HUES6 (cell line): ENCODE measurements at regions not wholly inside any gene's neighbourhood (a gene's known extent, or its start where the extent isn't known, plus 50 kb on each side); places are given as distances from the start of the nearest gene placed in this dataset.
A peak's percentile ranks its signal among the peaks of the same experiment; 100 is the strongest.

Experiments
- H3K27ac ChIP-seq: 2 replicates; pipeline ENCODE4 v1.7.0; 2013; ENCODE audit warnings: low read depth, mild to moderate bottlenecking, low read length, inconsistent platforms
- H3K27me3 ChIP-seq: 2 replicates; pipeline ENCODE4 v1.6.1; 2013; ENCODE audit warnings: low read length; ENCODE audit not compliant: control insufficient read depth, insufficient read depth
- H3K36me3 ChIP-seq: 2 replicates; pipeline ENCODE4 v1.6.1; 2013; ENCODE audit warnings: low read length; ENCODE audit not compliant: control insufficient read depth, insufficient read depth
- H3K4me1 ChIP-seq: 2 replicates; pipeline ENCODE4 v1.6.1; 2013; ENCODE audit warnings: low read length; ENCODE audit not compliant: control insufficient read depth, insufficient read depth
- H3K4me3 ChIP-seq: 2 replicates; pipeline ENCODE4 v1.5.1; 2013; ENCODE audit warnings: low read depth, low read length
- H3K9ac ChIP-seq: one replicate; pipeline ENCODE4 v1.6.1; 2013; ENCODE audit warnings: mild to moderate bottlenecking, low read length
- H3K9me3 ChIP-seq: 2 replicates; pipeline ENCODE4 v1.6.1; 2013; ENCODE audit warnings: low read depth, low read length; ENCODE audit not compliant: control insufficient read depth, insufficient read depth

DNA sequence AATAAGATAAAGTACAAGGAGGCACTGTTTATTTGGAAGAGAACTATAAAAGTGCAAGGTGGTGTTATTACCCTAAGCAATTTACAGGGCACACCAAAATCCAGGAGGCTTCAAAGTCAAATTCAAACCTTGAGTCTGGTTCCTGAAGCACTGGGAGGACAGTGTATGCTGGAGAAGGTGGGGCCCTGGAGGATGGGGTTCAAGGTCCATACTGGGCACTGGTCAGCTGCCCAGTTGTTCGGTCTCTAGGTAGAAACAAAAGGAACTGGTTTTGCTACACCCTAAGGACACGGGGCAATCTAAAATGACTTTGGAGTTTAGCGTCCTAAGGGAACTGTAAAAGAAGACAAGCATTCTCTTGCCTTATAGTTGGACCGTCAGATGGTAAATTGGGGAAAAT lies 78.4 kb upstream of the ELMO1 start:
- Histone ChIP-seq H3K9ac (no peak overlapping the region), H3K36me3 (no peaks in the 10 kb centered on the region), H3K4me3 (no peak overlapping the region), H3K4me1 (no peaks in the 10 kb centered on the region), H3K27me3 (no peaks in the 10 kb centered on the region), H3K27ac (no peak overlapping the region), H3K9me3 (no peaks in the 10 kb centered on the region)

DNA sequence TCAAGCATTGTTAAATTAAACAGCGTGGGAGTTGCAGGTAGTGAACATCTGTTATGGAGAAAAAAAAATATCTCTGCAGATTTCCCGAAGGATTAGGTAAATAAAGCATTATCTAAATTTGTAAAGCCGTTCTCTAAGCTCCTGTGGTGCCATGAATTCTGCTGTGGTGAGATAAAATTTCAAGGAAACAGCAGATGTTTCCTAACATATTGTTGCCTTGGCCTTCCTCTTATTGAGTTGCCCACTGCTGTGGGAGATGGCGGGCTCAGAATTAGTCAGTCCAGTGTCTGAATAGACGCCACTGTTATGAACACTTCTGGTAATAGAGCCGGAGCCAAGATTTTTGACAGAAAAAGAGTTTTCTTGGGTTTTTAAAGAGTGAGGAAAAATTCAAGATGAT lies 82.6 kb upstream of the ELMO1 start:
- Histone ChIP-seq H3K4me1 (peaks cover 16% of the 10 kb centered on the region), H3K27ac (no peak overlapping the region), H3K36me3 (no peaks in the 10 kb centered on the region), H3K27me3 (no peaks in the 10 kb centered on the region), H3K9me3 (peaks cover 2% of the 10 kb centered on the region; the same call in 1 of the 2 replicates), H3K9ac (no peak overlapping the region), H3K4me3 (no peak overlapping the region)

DNA sequence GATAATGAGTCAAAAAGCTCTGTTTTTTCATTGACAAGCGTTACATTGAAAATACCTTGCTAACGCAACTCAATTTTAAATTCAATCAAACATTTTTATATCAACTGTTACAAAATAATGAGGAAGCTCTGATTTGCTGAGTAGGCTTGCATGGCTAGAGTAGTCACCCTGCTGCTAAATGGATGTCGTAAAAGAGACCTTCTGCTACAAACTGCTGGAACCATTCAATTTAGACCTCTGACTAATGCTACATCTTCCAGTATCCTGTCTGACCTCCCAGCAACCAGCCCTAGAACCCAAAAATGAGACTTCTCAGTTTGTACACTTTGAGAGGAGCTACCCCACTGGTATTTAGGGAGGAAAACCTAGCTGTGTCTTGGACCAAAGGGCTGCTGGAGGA lies 84.0 kb upstream of the ELMO1 start:
- H3K27ac ChIP-seq = no peak overlapping the region
- H3K4me1 ChIP-seq = peaks cover 16% of the 10 kb centered on the region
- no peaks in the 10 kb centered on the region for H3K36me3 ChIP-seq
- H3K27me3 ChIP-seq = no peaks in the 10 kb centered on the region
- no peak overlapping the region for H3K4me3 ChIP-seq
- no peak overlapping the region for H3K9ac ChIP-seq
- H3K9me3 ChIP-seq = peaks cover 2% of the 10 kb centered on the region; the same call in 1 of the 2 replicates

DNA sequence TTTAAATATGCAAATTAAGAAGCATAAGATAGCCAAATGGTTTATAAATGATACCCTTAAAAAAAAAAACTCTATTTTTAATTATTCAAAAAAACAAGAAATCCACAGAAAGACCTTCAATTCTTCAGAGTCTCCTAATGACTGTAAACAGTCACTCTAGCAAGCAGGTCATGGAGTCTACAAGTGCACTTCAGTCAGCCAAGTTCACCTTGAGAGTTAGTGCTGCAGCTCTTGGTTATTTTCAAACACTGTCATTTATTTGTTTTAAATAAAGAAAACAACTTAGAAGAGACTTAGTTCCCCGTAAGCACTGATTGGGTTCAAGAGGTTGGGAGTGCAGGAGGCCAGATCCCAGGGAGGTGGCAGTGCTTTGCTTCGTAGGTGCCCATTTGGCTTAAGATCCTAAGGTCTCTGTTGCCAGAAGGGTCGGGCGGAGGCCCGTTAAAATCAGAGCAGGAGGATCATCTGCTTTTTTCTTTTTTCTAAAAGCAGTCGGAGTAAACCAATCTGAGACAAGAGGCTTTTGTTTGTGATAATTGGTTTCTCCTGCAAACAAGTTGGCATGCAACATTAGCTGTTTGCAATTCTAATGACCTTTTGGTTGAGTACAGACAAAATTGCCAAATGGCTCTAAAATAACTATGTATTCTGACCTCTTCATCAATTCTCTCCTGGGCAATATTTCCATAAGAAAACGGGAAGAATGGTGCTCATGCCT lies 86.4 kb upstream of the ELMO1 start:
- H3K4me3 ChIP-seq = no peak overlapping the region
- peaks cover 2% of the 10 kb centered on the region; the same call in 1 of the 2 replicates for H3K9me3 ChIP-seq
- no peaks in the 10 kb centered on the region for H3K27me3 ChIP-seq
- H3K9ac ChIP-seq = no peak overlapping the region
- 0 out of 2 replicates have a peak overlapping the region, but pooled peaks have one; percentile 9 for H3K27ac ChIP-seq
- H3K4me1 ChIP-seq = peaks cover 16% of the 10 kb centered on the region
- no peaks in the 10 kb centered on the region for H3K36me3 ChIP-seq

DNA sequence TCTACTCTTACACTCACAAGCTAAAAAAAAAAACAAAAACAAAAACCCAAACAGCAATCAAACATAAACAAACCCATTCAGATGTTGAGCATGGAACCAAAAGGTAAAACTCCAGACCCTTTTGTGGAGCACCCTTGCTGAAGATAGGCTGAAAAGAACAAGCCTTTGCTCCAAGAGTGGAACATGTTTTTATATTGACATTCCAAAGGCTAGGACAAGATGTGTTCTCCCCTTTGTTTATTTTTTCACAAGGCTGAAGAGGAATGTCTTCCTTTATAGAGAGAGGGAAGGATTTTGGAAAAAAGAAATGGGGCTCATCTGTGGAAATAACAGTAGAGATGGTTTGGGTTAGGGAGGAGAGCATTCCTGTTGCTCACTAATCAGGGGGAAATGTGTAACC lies 87.2 kb upstream of the ELMO1 start:
- Histone ChIP-seq H3K9me3 (peaks cover 2% of the 10 kb centered on the region; the same call in 1 of the 2 replicates), H3K27ac (0 out of 2 replicates have a peak overlapping the region, but pooled peaks have one; percentile 9), H3K4me1 (peaks cover 16% of the 10 kb centered on the region), H3K4me3 (no peak overlapping the region), H3K36me3 (no peaks in the 10 kb centered on the region), H3K9ac (no peak overlapping the region), H3K27me3 (no peaks in the 10 kb centered on the region)

GRCh38 chr7:37536706-37537105 lies 88.0 kb upstream of the ELMO1 start:
- Histone ChIP-seq H3K9ac (no peak overlapping the region), H3K27ac (no peak overlapping the region), H3K36me3 (no peaks in the 10 kb centered on the region), H3K27me3 (no peaks in the 10 kb centered on the region), H3K4me1 (peaks cover 16% of the 10 kb centered on the region), H3K4me3 (no peak overlapping the region), H3K9me3 (peaks cover 2% of the 10 kb centered on the region; the same call in 1 of the 2 replicates)

- Histone ChIP-seq H3K9ac (no peak overlapping the region), H3K27me3 (no peaks in the 10 kb centered on the region), H3K4me1 (peaks cover 16% of the 10 kb centered on the region), H3K9me3 (peaks cover 2% of the 10 kb centered on the region; the same call in 1 of the 2 replicates), H3K4me3 (no peak overlapping the region), H3K27ac (no peak overlapping the region), H3K36me3 (no peaks in the 10 kb centered on the region)
Observed at GRCh38 chr7:37537439-37537838, 88.8 kb upstream of the ELMO1 start.

GRCh38 chr7:37538945-37539344 lies 90.3 kb upstream of the ELMO1 start:
- Histone ChIP-seq H3K36me3 (no peaks in the 10 kb centered on the region), H3K9me3 (peaks cover under 1% of the 10 kb centered on the region; the same call in 1 of the 2 replicates), H3K4me1 (peaks cover 16% of the 10 kb centered on the region), H3K27me3 (no peaks in the 10 kb centered on the region), H3K27ac (no peak overlapping the region), H3K9ac (no peak overlapping the region), H3K4me3 (no peak overlapping the region)

DNA sequence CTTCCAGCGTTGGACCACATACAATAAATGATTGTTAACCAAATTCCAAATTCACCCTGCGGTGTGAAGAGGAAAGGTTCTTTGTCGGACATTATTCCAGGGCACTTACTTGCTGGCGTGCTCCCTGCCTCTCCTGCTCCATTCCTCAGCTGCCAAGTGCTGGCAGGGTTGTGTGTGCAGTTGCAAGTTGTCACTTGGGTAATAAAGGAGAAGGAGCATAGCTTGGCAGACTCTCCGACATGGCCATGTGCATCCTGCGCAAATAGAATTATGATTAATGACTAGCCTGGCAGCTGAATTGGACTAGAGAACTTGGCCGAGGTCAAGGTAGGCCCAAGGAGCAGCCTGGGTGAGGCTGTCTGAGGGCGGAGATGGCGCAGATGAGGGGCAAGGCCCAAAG lies 92.3 kb upstream of the ELMO1 start:
- Histone ChIP-seq H3K9ac (no peak overlapping the region), H3K4me1 (peaks cover 2% of the 10 kb centered on the region)

DNA sequence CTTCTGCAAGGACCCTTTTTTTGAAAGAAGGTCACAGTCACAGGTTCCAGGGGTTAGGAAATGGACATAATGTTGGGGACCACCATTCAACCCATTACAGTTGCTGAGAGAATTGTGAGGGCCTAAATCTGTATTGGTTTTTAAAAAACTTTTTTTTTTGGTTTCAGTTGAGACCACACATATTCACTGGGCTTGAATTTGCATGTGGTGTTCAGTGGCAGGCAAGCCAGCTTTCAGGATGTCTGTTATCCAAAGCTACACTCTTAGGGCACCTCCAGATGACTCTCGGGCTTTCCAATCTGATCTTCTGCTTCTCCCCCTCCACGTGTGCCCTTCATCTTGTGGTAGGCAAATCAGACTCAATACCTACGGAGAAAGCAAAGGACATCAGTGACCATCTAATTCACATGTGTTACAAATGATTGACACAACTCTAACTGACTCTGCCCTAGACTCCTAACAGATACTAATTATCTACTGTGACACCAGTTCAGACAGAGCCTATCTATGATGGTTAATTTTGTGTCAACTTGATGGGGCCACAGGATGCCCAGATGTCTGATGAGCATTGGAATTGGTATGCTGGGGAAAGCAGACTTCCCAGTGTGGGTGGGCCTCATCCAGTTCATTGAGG lies 93.3 kb upstream of the ELMO1 start:
- Histone ChIP-seq H3K4me3 (no peak overlapping the region), H3K4me1 (no peaks in the 10 kb centered on the region), H3K36me3 (no peaks in the 10 kb centered on the region), H3K9me3 (no peaks in the 10 kb centered on the region), H3K27me3 (no peaks in the 10 kb centered on the region), H3K27ac (no peak overlapping the region), H3K9ac (no peak overlapping the region)

More for the DNA sequence above, 92.3 kb upstream of the ELMO1 start:
- Histone ChIP-seq H3K36me3 (no peaks in the 10 kb centered on the region), H3K4me3 (no peak overlapping the region), H3K27ac (no peak overlapping the region), H3K27me3 (no peaks in the 10 kb centered on the region), H3K9me3 (no peaks in the 10 kb centered on the region)
